Stimulated activated CD8-positive, alpha-beta memory T cell treated with anti-CD3 and anti-CD28 coated beads, Interleukin-4, amount 100 ng/mL, for 4 hours (primary cell): ENCODE measurements at regions not wholly inside any gene's neighbourhood (a gene's known extent, or its start where the extent isn't known, plus 50 kb on each side); places are given as distances from the start of the nearest gene placed in this dataset.
"Not testable (repeated sequence)": the region's sequence is repeated elsewhere in the genome, so short reads cannot be mapped to it uniquely, and the experiment has no call there.

Experiments
- DNase-seq, 2 donors: peaks; one replicate each; pipeline ENCODE4 v3.0.0-alpha.2; 2020; ENCODE audit warnings: low read depth in 2 of 2, low spot score in 1 of 2

DNA sequence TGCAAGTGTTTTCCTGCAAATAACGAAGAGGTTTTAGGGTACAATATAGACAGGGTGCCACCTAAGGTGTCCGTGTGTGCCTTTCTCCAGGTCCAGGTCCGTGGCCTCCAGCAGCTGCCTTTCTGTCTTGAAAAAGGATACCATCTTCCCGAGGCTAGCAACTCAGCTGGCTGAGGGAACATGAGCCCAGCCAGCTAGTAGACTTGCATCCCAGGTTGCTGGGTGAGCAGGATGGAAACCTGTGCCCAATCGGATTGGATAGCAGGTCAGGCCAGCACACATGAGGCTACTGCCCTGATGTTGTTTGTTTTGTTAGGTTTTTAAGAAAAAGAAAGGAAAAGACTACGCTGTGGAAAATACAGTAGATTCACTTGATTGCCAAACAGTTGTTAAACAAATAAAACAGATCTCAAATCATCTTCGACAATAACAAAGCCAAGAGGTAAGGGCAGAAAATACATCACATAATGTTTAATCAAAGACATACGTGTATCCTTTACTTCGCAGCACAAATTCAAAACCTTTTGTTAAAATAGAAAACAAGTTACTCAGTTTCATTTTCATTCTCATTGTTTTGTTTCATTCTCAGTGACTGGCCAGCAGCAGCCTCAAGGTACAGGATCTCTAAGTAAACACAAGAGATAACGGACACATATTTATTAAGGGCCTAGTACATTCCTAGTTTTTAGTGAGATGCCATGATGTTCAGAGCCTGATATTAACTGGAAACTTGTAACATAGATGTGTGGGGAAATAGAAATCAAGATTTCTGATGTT is 661.2 kb upstream of the NR2F2 start:
- DNase-seq = no peak

DNA sequence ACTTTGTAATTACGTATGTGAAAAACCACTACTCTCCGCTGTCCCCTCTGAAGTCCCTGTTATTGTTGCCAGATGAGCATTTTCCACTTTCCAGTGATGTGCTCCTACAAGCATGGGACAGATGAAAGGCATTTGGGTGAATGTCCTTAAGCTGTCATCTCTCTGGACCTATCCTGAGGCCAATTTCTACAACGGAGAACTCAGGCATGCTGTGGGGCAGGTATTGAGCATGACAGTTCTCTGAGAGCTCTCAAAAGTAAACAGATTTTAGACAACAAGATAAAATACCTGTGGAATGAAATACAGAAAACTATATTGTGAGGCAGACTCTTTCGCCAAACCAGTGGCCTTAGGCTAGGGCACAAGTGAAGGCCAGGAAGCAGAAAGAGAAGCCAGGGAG is 656.5 kb upstream of the NR2F2 start:
- DNase-seq = no peak

DNA sequence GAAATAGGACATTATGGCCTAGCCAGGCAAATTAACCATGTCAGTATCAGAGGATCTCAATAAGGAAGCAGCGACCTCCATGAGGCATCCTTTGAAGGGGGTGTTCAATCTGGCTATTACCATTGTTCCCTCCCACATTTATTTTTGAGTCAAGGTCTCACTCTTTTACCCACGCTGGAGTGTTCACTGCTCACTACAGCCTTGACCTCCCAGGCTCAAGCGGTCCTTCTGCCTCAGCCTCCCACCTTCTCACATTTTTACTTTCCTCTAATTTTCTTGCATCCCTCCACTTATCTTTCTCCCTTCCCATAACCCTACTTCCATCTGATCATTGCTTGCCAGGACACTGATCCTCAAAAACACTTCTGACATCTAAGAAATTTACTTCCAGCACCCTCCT is 654.0 kb upstream of the NR2F2 start:
- DNase-seq = no peak

DNA sequence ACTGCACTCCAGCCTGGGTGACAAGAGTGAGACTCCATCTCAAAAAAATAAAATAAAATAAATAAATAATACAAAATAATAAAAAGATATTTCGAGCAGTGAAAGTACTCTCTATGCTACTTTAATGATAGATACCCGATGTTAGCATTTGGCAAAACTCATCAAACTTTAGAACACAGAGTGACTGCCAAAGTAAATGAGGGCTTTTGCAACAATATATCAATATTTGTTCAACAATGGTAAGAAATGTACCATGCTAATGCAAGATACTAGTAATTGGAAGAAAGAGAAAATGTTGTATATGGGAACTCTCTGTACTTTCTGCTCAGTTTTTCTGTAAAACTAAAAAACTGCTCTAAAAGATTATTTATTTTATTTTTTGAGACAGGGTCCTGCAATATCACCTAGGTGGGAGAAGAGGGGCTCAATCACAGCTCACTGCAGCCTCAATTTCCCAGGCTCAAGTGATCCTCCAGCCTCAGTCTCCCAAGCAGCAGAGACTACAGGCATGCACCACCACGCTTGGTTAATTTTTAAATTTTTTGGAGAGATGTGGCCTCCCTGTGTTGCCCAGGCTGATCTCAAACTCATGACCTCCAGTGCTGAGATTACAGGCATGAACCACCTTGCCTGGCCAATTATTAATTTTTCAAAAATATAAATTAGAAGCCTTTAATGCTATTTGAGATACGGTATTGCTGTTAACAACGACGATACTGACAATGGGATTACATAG is 650.5 kb upstream of the NR2F2 start:
- DNase-seq = no peak

DNA sequence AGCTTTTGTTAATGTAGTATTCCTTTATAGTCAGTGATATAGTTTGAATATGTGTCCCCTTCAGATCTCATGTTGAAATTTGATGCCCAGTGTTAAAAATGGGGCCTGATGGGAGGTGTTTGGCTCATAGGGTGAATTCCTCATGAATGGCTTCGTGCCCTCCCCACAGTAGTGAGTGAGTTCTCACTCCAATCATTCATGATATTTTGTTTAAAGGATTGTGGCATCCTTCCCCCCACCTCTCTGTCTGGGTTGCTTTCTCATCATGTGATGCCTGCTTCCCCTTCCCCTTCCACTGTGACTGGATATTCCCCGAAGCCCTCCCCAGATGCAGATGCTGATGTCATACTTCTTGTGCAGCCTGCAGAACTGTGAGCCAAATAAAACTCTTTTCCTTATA is 649.8 kb upstream of the NR2F2 start:
- DNase-seq = no peak

DNA sequence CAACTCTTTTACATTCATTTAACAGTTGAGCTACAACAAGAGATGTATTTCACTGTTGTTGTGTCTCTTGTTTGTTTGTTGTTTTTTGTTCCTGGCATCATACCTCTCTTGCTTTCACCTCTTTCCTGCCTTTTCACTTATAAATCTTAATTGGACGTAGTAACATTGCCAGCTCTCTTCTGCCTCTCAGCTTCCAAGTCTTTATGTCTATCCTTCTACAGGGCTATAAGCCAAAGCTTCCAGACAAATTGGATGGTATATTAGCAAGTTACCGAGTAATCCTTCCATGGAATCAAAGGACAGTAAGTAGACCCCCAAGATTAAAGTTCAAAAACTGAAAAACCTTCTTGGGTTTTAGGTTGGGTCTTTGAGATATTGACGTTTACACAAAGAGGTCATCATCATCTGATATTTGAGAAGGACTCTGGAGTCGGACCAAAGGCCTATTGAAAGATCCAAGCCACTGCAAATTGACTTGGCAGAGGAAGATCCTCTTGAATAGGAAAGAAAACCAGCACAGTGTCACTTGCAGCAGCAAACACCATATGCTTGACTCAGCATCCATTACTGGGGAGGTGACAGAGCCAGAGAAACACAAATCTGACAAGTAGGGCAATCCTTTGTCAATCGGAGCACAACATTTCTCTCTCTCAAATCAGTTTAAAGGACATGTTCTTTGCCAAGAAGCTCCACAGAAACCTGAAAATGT is 648.5 kb upstream of the NR2F2 start:
- DNase-seq = no peak

DNA sequence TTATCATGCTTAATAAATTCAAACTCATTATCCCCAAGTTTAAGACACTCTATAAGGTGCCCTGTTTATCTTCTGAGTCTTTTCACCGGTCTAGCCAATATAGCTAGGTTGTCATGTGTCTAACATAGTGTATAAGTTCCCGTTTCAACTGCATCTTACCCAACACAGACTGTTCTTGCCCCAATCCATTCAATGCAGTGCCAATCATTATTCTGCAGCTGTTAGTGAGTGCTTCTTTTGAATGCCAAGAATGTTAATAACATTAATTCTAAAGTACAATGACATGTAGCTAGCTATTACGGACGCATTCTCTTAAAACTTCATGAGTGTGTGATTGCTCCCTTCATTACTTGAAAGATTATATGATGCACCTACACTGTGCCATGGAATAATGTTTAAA is 646.4 kb upstream of the NR2F2 start:
- no peak for DNase-seq

DNA sequence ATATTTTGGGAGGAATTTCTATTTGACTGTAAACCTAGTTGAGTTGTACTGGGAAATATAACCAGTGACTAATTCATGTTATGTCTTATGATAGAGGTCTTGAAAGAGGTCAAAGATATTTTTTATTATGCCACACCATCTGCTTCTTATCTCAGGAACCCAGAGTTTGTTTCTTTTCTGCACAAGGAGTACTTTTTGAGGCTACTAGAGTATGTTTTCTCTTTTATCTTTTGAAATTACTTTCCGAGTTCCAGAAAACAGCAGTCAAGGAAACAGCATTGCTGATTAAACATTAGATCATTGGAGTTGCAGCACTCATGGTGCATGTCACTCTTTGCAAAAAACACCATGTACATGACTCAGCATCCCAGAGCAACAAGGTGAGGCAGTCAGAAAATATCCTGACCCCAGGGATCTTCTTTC is 645.8 kb upstream of the NR2F2 start:
- no peak for DNase-seq

DNA sequence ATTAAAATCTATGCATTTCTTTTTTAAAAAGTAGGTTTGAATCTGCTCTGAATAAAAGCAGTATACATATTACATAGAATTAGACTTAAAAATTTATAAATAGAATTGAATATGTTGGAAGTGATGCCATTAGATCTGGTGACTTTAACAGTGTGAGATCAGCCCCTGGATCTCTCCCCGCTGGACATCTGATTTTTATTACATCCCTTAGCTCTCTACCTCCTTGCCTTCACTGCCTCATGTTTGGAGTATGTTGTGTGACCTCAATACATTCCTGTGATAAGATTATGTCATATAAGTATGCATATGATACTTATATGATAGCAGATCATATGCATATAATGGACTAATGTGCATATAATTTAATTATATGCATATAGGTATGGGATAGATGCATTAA is 643.4 kb upstream of the NR2F2 start:
- DNase-seq = no peak

DNA sequence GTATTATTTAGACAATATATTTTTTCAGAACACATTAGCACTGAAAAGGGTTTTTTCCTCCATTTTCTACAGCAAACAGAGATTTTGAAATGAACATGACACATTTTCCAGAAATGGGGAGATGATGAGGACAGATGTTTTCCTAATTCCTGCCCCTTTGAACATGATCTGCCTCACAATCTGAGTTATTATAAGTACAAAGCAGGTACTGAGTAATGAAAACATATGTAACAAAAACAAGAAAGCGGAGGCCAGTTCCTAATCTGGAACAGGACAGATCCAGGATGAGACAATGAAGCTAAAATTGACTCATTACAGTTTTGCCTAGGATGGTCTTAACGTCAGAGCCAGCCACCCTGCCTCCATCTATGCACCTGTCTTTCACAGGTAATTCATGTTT is 642.8 kb upstream of the NR2F2 start:
- no peak for DNase-seq

DNA sequence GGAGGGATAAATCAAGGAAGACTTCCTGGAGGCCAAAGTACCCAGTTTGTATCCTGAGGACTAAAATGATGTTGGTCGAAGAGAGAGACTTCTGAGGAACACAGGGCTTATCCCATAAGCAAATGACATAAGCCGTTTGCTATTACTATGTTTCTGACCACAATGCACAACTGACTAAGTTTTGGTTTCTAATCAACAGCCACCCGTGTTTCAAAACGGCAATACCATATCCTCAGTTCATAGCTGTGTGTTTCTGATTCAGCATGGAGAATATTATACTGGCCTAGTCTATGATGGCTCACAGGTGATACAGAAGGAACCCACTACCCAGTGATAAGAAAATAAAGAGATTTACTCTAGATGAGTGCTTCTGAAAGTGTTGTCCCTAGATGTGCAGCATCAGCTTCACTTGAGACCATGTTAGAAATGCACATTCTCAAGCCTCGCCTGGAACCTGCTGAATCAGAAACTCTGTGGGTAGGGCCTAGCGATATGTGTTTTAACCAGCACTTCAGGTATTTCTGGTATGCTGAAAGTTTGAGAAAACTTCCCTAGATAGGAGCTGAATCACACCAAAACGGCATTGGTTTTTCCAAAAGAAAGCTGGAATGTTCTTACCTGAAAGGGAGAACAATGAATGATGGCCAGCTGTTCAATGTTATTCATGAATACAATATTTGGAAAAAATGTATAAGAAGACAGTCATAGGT is 639.7 kb upstream of the NR2F2 start:
- DNase-seq = no peak

DNA sequence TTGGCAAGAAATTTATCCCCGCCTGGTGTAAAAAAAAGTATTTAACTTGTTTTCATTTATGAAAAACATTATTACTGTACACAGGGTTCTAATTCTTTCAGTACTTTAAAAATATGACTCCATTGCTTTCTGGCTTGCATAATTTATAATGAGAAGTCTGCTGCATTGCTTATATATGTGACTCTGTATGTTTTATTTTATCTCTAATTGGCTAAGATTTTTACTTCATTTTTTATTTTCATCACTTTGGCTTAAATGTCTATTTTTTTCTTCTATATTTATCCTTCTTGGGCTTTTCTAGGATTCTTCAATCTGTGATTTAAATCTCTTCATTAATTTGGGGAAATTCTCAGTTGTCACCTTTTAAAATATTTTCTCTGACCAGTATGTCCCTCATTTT is 636.6 kb upstream of the NR2F2 start:
- no peak for DNase-seq

DNA sequence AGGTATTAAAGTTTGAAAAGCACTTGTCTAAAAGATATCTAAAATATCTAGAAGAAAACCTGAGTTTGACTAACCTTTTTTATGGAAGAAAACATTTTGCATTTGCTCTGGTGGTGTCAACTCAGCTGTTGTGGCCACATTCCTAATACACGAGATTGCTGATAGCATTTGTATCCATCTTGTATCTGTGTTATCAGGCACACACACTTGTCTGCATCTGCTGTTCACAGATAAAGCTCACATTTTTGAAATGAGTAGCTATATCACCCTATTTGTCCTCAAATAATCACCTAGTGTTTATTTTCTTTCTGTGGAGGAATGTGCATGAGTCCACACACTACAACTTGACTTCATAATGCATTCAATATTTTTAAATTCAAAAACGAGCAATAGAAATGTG is 632.3 kb upstream of the NR2F2 start:
- DNase-seq = no peak

DNA sequence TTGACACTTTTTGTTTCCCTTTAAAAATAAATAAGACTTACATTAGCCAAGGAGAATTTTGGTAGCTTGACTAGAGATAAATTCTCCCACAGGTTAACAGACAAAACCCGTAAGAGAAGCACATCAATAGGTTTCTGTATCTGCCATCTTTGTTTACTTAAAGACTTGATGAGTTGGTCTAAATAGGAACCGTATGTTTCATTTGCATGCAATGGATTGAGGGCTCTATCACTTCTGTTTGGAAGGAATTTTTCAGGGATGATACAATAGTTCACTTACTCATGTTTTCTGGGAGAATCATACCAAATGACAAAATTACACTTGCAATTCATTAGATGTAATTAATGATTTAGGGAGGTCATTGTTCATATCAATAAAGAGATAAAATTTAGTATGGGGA is 631.5 kb upstream of the NR2F2 start:
- DNase-seq = no peak

DNA sequence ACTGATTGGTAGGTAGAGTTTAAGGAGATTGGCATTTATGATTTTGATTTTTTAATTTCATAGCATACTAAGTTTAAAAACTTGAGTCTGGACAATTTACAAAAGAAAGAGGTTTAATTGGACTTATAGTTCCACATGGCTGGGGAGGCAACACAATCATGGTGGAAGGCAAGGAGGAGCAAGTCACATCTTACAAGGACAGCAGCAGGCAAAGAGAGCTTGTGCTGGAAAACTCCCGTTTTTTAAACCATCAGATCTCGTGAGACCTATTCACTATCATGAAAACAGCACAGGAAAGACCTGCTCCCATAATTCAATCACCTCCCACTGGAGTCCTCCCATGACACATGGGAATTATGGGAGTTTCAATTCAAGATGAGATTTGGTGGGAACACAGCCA is 630.9 kb upstream of the NR2F2 start:
- no peak for DNase-seq

DNA sequence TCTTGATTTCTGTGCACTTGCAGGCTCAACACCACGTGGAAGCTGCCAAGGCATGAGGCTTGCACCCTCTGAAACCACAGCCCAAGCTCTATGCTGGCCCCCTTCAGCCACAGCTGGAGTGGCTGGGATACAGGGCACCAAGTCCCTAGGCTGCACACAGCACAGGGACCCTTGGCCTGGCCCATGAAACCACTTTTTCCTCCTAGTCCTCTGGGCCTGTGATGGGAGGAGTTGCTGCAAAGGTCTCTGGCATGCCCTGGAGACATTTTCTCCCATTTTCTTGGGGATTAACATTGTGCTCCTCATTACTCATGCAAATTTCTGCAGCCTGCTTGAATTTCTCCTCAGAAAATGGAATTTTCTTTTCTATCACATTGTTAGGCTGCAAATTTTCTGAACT is 629.8 kb upstream of the NR2F2 start:
- DNase-seq = not testable (repeated sequence)

DNA sequence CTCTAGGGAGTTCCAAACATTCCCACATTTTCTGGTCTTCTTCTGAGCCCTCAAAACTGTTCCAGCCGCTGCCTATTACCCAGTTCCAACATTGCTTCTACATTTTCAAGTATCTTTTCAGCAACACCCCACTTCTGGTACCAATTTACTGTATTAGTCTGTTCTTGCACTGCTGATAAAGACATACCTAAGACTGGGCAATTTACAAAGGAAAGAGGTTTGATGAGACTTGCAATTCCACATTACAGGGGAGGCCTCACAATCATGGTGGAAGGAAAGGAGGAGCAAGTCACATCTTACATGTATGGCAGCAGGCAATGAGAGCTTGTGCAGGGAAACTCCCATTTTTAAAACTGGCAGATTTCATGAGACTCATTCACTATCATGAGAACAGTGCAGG is 629.1 kb upstream of the NR2F2 start:
- DNase-seq = no peak

DNA sequence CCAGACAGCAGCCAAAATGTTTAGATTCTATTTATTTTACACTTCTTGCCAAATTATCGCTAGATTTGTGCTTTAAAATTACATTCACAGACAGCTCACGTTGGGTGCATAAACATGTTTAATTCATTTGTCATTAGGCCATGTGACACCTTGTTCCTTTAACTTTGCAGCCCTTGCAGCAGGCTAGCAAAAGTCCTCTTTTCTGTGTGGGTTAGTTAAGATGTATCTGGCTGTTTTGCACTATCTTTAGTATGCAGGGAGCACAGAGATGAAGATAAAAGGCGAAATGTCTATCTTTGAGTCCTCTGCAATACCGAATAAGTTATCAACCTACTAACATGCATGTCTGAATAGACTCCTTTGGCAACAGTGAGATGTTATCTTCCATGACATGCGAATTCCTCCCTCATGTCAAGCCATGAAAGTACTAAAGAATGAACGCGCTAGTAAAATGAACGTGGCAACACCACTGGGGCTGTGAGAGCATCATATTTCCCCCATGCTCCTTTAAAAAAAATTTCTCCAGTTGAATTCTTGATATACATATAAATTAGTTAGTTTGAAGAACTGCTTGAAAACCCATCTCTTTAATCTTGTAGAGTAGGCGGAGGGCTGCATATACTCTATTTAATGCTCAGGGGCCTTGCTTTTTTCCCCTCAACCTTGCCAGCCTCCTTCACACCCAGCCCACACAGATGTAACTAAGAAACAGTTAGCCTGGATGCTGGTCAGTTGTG is 620.4 kb upstream of the NR2F2 start:
- no peak for DNase-seq

DNA sequence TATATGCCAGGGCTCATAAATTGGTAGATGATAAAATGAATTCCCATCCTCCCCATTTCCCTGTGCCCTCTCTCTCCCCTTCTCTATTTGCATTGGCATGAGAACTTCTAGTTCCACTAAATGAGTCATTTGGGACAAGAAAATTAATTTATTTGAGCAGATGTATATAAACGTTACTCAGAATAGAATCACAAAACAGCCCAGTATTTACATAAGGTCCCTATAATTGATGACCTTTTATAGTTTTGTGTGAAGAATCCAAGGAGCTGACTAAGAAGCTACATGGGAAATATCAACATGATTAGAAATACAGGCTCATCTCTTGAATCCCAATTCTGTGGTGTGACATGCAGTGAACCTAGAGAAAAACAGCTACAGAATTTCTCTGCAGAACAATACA is 617.7 kb upstream of the NR2F2 start:
- no peak for DNase-seq

DNA sequence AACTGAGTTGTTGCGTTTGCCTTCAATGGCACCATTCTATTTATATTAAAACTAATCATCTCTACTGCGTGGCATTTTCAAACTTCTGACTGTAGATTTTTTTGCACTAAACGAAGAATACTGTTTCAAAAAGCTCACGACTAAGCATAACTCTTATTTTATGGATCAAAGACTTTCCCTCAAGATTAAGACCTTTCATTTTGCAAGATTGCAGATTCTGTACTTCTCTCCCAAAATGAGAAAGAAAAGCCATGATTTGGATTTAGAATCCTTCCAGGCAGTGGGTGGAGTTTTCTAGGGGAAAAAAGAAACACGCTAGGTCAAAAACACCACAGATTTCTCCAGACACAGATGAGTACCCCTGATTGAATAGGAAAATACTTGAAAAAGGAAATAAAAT is 617.2 kb upstream of the NR2F2 start:
- no peak for DNase-seq
